GM21381 (cell line): ENCODE measurements at regions not wholly inside any gene's neighbourhood (a gene's known extent, or its start where the extent isn't known, plus 50 kb on each side); places are given as distances from the start of the nearest gene placed in this dataset.

Experiments
- ATAC-seq: cut with Tn5 transposase; IDR thresholded peaks from one replicate; pipeline ENCODE4 v1.9.1; 2021; ENCODE audit warnings: mild to moderate bottlenecking, moderate library complexity; ENCODE audit not compliant: unreplicated experiment

- ATAC-seq: no peak
These were observed 587.6 kb upstream of the DIPK2B start for GRCh38 chrX:45788315-45788714.

DNA sequence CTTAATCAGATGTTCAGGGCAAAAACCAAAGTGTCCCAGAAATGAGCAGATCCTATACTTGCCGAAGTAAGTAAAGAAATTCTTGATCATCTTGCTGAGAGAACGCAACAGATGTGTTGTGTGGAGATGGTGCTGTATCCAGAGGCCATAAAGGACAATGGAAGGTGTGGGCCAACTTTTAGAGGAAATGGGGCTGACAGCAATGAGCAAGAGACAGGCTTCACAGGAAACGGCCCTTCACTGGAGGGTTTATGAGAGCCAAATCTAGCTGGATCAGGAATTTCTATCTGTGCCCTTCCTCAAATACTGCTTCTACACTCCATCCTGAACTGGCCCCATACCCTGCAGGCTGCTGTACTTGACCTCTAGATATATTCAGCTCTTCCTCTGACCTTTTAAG lies 583.9 kb upstream of the DIPK2B start:
- no peak for ATAC-seq

- no peak for ATAC-seq
These were observed 582.3 kb upstream of the DIPK2B start for GRCh38 chrX:45783002-45783401.

- ATAC-seq: no peak
These were observed 581.4 kb upstream of the DIPK2B start for GRCh38 chrX:45781901-45782553.

- no peak for ATAC-seq
These were observed 577.9 kb upstream of the DIPK2B start for GRCh38 chrX:45778616-45779015.

GRCh38 chrX:45777366-45777765 lies 576.7 kb upstream of the DIPK2B start:
- ATAC-seq: no peak

- no peak for ATAC-seq
These were observed 574.8 kb upstream of the DIPK2B start for GRCh38 chrX:45775468-45775867.

GRCh38 chrX:45774961-45775360 lies 574.3 kb upstream of the DIPK2B start:
- no peak for ATAC-seq

DNA sequence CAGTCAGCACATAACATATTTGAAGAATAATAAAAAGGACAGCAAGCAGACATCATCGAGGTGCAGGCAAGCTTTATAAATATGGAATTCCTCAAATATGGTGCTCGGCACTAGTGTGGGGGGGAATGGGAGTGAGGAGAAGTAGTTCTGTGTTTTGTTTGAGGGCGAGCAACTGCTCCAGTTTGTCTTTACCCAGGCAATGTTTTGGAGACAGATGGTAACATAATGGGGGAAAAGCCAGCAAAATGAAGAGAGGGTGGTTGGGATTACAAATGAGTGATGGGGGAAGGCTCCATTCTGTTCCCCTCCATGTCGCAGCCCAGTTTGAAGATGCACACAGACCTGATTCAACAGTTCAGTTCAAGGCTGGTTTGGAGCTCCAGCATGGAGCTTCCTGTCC lies 572.9 kb upstream of the DIPK2B start:
- no peak for ATAC-seq

- ATAC-seq: peak; percentile 42
These were observed 571.1 kb upstream of the DIPK2B start for GRCh38 chrX:45771560-45772340.

DNA sequence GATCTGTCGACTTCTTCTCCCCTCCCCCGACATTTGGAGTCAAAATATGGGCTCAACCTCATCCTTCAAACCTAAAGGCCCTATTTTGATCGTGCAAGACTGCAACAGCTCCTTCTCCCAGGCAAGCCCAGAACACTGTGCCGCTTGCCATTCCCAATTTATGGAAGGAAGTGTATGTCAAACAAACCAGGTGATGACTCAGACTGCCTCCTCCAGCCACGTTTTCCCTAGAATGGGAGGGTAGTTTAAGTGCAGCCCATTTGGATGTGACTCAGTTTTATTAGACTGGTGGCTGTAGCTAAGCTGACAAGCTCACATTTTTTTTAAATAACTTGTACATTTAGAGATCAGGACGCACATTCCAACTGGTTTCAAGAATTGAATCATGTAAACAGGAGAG lies 570.4 kb upstream of the DIPK2B start:
- no peak for ATAC-seq

DNA sequence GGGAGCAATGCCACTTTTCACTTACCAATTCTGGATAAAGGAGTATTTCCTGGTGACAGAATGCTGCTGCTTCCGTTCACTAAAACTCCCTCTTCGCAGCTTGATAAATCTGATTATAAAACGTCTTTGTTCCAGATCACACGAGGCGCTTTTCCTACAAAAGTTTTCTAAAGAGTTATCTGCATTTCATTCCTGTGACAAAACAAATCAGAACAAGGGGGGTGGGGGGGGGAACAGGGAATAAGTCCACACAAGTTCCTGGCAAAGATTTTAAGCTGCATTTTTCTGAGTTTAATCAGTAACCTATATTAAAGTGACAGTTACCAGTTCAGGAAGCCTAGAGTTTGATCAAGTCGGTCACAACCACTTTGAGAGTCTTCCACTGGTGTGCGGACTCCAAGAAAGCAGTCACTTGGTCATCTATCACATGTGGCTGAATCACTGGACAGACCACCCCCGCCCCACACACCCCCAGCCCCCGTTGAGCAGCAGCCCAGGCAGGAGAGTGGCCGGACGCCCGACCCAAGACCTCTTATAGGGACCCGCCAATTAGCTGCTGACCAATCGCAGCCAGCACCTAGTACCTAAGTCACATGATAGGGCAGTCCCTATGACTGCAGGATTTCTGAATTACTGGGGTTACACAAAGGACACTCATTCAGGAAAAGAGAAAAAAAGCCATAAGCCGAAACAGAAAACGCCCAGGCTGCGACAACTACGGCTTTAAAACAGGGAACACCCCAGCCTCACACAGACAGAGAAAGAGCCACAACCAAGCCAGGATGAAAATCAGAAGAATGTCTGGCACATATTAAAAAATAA lies 569.3 kb upstream of the DIPK2B start:
- ATAC-seq: peak; percentile 78

- ATAC-seq: no peak
These were observed 568.1 kb upstream of the DIPK2B start for GRCh38 chrX:45768666-45769236.

GRCh38 chrX:45766981-45767501 lies 566.4 kb upstream of the DIPK2B start:
- no peak for ATAC-seq

- no peak for ATAC-seq
These were observed 565.1 kb upstream of the DIPK2B start for GRCh38 chrX:45765767-45766166.

DNA sequence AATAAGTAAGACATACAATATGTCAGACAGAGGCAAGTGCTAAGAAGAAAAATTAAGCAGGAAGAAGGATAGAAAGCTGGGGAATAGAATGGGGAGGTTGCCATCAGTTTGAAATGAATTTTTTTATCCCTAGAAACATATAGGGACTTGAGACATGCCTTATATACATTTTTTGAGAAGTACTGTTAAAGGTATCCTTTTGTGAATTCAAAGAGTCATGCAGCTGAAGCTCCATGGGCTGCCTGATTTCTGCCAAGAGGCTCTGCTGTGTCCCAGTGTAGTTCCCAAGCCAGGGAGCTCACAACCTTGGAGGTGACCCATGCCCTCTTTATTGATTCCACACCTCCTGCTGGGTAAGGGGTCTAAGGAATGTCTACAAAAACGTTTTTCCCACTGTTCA lies 564.6 kb upstream of the DIPK2B start:
- ATAC-seq: no peak

- ATAC-seq: no peak
These were observed 562.3 kb upstream of the DIPK2B start for GRCh38 chrX:45762699-45763647.

GRCh38 chrX:45761920-45762319 lies 561.2 kb upstream of the DIPK2B start:
- no peak for ATAC-seq

DNA sequence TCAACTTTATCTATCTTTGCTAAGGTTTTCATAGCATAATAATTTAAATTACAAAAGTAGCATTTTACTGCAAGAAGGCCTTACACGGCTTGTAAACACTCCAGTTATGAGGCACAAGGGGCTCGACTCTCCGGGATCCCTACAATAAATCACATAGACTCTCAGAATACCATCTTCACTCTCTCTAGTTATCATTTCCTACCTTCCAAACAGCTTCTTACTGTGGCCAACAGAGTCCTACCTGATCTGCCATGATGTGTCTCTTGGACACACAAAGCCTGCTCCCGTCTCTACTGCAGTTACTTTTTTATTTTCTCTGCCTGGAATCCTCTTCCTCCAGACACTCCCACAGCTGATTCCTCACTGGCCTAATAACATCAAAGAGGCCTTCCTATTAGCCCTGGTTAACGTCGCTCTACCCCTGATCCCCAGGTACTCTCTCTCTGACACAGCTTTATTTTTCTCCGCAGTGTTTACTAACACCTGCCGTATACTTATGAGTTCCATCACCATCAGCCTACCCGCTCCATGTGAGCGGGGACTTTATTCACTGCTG lies 559.6 kb upstream of the DIPK2B start:
- ATAC-seq: no peak
